ENCODE measurements at regions not wholly inside any gene's neighbourhood (a gene's known extent, or its start where the extent isn't known, plus 50 kb on each side); places are given as distances from the start of the nearest gene placed in this dataset.

DNA sequence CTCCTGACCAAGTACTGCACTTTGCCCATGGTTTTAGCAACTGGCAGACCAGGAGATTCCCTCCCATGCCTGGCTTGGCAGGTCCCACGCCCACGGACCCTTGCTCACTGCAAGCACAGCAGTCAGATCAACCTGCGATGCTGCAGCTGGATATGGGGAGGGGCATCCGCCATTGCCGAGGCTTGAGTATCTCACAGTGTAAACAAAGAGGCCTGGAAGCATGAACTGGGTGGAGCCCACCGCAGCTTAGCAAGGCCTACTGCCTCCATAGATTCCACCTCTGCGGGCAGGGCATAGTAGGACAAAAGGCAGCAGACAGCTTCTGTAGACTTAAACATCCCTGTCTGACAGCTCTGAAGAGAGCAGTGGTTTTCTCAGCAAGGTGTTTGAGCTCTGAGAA lies 479.8 kb downstream of the FUT8 start:
- TF ChIP-seq, protein P1, sequence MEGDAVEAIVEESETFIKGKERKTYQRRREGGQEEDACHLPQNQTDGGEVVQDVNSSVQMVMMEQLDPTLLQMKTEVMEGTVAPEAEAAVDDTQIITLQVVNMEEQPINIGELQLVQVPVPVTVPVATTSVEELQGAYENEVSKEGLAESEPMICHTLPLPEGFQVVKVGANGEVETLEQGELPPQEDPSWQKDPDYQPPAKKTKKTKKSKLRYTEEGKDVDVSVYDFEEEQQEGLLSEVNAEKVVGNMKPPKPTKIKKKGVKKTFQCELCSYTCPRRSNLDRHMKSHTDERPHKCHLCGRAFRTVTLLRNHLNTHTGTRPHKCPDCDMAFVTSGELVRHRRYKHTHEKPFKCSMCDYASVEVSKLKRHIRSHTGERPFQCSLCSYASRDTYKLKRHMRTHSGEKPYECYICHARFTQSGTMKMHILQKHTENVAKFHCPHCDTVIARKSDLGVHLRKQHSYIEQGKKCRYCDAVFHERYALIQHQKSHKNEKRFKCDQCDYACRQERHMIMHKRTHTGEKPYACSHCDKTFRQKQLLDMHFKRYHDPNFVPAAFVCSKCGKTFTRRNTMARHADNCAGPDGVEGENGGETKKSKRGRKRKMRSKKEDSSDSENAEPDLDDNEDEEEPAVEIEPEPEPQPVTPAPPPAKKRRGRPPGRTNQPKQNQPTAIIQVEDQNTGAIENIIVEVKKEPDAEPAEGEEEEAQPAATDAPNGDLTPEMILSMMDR (IDR thresholded peaks at IDR 0.05 in 8 of 11, conservative IDR thresholded peaks at IDR 0.05 in 3 of 11): no peak
- no peak for TF ChIP-seq POLR2A (IDR thresholded peaks at IDR 0.05)
